Hematopoietic multipotent progenitor cell treated with erythropoietin and hydrocortisone succinate and interleukin-3 and kit ligand, for 8 days (in vitro differentiated cells): ENCODE measurements at regions not wholly inside any gene's neighbourhood (a gene's known extent, or its start where the extent isn't known, plus 50 kb on each side); places are given as distances from the start of the nearest gene placed in this dataset.
A peak's percentile ranks its signal among the peaks of the same experiment; 100 is the strongest.

Experiments
- DNase-seq: peaks from one replicate; pipeline ENCODE4 v3.0.0-alpha.2; 2015

GRCh38 chr7:67426654-67427053 is 430.0 kb downstream of the TYW1 start:
- no peak for DNase-seq

- DNase-seq, result no peak
Observed at GRCh38 chr7:67429735-67430134, 433.1 kb downstream of the TYW1 start.

- DNase-seq, result no peak
Observed at GRCh38 chr7:67432536-67433234, 436.1 kb downstream of the TYW1 start.

DNA sequence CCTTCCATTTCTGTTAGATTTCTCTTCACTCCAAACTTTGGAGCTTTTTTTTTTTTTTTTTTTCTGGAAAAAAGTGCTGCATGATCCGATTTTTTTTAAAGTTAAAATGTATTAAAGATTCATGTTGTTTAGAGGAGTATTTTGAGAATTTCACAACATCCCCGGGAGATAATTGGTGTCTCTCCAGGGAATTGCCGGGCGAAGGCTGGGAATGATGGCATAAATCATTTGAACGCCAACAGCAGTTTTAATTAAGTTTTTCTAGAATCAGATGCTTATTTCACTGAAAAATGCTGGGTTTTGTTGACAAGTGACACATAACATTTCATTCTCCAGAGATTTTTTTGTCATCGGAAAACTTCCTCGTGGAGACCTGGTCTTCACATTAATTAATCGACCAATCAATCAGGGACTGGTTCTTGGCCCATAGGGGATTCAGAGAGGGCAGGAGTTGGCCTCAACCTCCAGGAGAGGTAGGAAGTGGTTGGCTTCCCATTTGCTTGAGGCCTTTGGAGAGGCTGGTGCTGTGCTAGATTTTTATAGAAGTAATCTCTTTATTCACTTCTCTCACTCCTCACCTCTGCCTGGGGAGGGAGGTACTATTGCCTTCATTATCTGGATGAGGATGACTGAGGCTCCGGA is 439.4 kb downstream of the TYW1 start:
- DNase-seq, result no peak

GRCh38 chr7:67438198-67438882 is 441.7 kb downstream of the TYW1 start:
- no peak for DNase-seq

- DNase-seq, result no peak
Observed at GRCh38 chr7:67438913-67439505, 442.4 kb downstream of the TYW1 start.

GRCh38 chr7:67440321-67440720 is 443.7 kb downstream of the TYW1 start:
- no peak for DNase-seq

DNA sequence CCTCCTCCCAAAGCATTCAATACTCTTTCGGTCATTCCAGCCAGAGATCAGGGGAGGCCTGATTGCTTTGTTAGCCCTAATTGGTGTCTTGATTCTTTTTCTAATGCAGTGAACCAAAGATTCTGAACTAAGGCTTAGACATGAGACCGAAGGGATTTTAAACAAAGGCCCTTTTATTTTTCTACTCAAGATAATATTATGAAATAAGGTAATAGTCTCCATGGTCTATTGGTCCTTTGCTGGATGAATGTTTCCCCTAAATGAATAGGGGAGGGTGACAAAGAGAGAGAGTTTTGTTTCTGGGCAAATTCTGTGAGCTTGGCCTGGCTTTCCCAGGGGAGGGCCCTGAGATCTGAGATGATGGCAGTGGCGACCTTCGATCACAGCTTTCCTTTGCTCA is 449.1 kb downstream of the TYW1 start:
- no peak for DNase-seq

GRCh38 chr7:67447297-67447696 is 450.7 kb downstream of the TYW1 start:
- no peak for DNase-seq

DNA sequence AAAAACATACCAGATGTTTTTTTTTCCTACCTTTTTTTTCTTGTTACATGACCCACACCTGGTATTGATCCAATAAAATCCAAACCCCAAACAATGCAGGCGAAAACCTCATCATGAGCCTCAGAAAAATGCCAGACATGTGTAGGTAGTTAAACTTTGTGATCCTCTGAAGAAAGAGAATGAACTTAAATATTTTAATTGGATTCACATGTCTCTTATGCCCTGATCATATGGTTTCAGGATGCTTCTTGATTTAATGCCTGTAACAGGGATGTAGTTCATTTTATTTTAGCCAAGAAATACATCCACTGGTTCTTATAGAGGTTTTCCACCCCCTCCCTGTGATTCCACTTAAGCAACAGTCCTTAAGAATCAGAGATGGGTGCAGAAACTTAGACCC is 451.6 kb downstream of the TYW1 start:
- no peak for DNase-seq

- no peak for DNase-seq
Observed at GRCh38 chr7:67450171-67450570, 453.5 kb downstream of the TYW1 start.

GRCh38 chr7:67451306-67451705 is 454.7 kb downstream of the TYW1 start:
- no peak for DNase-seq

GRCh38 chr7:67452516-67453026 is 455.9 kb downstream of the TYW1 start:
- DNase-seq, result no peak

- DNase-seq, result peak; percentile 86
Observed at GRCh38 chr7:67453580-67454380, 457.1 kb downstream of the TYW1 start.

- no peak for DNase-seq
Observed at GRCh38 chr7:67455508-67455907, 458.9 kb downstream of the TYW1 start.

DNA sequence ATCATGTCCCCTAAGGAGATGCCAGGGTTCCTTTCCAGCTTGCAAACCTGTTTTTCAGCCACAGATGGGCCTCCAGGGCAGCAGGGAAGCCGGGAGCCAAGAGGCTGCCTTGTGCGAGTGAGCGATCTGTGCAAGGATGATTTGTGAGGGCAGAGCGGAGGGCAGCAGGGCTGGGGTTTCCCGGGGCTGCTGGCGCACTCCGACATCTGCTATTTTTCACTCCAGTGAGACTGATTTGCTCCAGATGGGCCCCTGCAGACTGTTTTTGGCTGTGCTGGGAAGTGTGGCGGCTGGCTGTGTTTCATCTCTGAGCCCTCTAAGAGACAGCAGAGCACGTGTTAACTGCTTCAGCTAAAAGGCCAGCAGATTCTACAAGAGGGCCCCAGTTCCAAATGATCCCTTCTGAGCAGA is 466.2 kb downstream of the TYW1 start:
- DNase-seq, result no peak

DNA sequence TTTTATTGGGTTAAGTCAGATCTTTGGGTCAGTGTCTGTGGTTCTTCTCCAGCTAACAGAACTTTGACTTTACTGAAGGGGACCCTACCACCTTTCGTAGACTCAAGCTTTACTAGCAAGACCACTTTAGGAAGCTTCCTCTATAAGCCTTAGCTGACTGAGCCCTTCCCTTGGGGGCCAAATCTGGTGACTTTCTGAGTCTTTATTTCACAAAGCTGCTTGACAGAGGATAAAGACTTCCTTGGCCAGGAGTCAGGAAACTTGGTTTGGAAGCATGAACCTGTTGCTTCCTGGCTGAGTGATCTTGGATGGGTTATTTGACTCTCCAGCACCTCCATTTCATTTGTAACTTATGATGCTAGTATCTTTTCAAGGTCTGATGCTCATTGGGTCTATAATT is 466.7 kb downstream of the TYW1 start:
- DNase-seq, result no peak

GRCh38 chr7:67463983-67464382 is 467.4 kb downstream of the TYW1 start:
- DNase-seq, result no peak

DNA sequence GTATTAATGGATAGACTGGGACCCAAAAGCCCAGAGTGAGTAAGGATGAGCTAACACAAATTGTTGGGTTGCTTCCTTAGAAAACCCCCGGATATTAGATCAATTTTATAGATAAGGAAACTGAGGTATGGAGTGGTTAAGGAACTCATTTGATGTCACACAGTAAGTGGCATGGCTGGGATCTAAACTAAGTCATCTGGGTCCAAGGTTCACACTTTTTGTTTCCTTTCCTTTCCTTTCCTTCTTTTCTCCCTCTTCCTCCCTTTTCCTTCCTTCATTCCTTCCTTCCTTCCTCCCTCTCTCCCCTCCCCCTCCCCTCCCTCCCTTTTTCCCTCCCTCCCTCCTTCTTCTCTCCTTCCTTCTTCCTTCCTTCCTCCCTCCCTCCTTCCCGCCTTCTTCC is 469.5 kb downstream of the TYW1 start:
- DNase-seq, result no peak

GRCh38 chr7:67470256-67470751 is 473.7 kb downstream of the TYW1 start:
- DNase-seq, result no peak

DNA sequence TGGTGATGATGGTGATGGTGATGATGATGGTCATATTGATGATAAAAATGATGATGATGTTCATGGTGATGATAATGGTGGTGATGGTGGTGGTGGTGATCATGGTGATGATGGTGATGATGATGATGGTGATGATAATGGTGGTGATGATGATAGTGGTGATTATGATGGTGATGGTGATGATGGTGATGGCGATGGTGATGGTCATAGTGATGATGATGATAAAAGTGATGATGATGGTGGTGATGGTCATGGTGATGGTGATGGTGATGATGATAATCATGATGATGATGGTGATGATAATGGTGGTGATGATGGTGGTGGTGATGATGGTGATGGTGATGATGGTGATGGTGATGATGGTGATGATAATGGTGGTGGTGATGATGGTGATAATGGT is 478.7 kb downstream of the TYW1 start:
- DNase-seq, result no peak

GRCh38 chr7:67478066-67478465 is 481.4 kb downstream of the TYW1 start:
- DNase-seq, result no peak
